GM19035 (cell line): ENCODE measurements at regions not wholly inside any gene's neighbourhood (a gene's known extent, or its start where the extent isn't known, plus 50 kb on each side); places are given as distances from the start of the nearest gene placed in this dataset.
"Not testable (repeated sequence)": the region's sequence is repeated elsewhere in the genome, so short reads cannot be mapped to it uniquely, and the experiment has no call there.

ENCODE experiments used
- ATAC-seq: cut with Tn5 transposase; IDR thresholded peaks from one replicate; pipeline ENCODE4 v1.9.1; 2021; ENCODE audit not compliant: unreplicated experiment

DNA sequence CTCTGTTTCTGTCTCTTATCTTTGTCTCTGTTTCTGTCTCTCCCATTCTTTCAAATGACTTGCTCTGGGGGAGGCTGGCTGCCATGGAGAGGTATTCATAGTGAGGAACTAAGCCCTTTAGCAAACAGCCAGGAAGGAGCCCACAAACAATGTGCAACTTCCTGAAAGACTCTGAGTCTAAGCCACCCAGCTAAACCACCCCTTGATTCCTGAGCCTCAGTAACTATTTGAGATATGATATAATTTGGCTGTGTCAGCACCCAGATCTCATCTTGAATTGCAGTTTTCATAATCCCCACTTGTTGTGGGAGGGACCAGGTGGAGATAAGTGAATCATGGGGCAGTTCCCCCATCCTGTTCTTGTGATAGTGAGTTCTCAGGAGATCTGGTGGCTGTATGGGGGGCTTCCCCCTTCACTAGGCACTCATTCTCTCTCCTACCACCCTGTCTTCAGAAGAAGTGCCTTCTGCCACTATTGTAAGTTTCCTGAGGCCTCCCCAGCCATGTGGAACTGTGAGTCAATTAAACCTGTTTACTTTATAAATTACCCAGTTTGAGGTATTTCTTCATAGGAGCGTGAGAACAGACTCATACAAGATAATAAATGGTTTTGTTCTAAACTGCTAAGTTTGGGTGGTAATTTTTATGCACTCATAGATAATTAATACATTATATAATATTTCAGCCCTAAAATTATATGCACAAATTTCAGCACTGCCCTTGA, 121.2 kb upstream of the FOXP2 start:
- no peak for ATAC-seq

DNA sequence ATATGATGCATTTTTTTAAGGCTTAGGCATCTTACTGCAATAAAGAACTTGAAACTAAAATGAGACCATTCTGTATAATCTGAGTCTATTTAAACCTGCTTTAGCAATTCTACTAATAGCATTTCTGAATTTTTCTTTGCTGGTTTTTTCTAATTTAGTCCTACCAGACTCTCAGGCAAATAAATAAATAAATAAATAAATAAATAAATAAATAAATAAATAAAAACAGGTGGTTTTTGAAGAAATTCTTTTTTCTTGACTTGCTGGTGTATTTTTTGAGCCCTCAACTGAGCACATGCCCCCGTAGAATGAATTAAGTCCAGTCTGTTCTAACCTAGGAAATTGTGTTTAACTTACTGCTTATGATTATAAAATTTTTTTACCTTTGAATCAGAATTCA, 134.7 kb upstream of the FOXP2 start:
- ATAC-seq: no peak

DNA sequence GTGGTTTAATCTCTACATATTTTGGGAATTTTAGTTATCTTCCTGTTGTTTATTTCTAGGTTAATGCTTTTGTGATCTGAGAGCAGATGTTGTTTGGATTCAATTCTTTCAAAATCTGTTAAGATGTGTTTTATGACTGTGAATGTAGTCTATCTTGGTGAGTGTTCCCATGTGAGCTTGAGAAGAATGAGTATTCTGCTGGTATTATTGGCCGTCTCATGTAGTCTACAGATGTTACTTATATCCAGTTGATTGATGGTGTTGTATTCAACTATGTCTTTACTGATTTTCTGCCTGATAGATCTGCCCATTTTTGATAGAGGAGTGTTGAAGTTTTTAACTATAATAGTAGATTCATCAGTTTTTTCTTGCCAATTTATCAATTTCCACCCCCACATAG, 141.4 kb upstream of the FOXP2 start:
- ATAC-seq: no peak

DNA sequence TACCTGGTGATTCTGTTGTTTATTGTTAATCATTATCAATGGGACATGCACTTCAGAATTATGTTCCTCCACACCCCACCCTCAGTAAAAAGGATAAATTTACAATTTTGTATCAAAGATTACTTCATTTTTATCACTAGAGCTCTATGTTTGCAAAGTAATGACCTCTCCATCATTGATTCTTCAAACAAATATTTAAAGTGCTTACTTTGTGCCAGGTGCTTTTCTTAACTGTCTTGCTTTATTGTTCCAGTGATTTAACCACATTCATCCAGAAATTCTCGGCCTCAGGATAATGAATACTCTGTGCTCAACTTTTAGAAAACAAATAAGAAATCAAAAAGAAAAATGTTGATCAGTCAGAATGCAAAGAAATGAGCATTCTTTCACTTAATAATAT, 144.9 kb upstream of the FOXP2 start:
- no peak for ATAC-seq

DNA sequence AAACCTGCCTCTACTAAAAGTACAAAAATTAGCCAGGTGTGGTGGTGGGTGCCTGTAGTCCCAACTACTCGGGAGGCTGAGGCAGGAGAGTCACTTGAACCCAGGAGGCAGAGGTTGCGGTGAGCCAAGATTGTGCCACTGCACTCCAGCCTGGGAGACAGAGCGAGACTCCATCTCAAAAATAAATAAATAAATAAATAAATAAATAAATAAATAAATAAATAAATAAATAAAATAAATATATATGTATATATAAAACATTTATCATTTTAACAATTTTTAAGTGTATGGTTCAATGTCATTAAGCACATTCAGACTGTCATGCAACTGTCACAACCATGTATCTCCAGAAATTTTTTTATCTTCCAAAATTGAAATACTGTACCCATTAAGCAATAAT, 147.1 kb upstream of the FOXP2 start:
- not testable (repeated sequence) for ATAC-seq

GRCh38 chr7:114264023-114264422, 150.6 kb upstream of the FOXP2 start:
- ATAC-seq: no peak

- ATAC-seq: no peak
Observed at GRCh38 chr7:114263219-114263618, 151.4 kb upstream of the FOXP2 start.

- no peak for ATAC-seq
Observed at GRCh38 chr7:114255404-114255841, 159.2 kb upstream of the FOXP2 start.

DNA sequence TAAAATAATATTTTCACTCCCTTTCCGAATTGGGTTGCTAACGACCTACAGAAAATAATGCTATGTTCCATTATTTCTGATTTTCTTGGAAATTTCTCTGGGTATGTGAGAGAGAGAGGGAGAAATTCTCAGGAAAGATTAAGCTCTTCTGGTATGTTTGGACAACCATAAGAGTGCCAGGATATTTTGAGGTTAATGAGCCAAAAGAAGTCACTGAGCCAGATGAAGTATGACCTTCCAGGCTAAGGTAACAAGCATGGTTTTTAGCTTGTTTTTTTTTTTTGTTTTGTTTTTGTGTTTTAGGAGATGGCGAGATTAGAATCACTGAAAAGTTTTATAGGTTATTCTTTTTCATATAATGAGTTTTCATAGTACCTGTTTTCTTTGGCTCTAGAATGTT, 171.0 kb upstream of the FOXP2 start:
- ATAC-seq: no peak

- no peak for ATAC-seq
Observed at GRCh38 chr7:114242992-114243507, 171.6 kb upstream of the FOXP2 start.

DNA sequence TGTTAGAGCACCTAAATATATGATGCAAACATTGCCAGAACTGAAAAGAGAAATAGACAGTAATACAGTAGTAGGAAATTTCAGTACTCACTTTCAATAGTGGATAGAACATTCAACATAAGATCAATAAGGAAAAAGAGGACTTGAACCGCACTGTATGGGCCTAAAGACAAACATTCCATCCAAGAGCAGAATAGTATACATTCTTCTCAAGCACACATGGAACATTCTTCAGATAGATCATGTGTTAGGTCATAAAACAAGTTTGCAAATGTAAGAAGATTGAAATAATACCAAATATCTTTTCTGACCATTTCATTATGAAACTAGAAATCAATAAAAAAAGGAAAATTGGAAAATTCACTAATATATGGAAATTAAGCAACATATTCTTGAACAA, 185.4 kb upstream of the FOXP2 start:
- no peak for ATAC-seq

GRCh38 chr7:114225784-114226183, 188.8 kb upstream of the FOXP2 start:
- ATAC-seq: no peak

GRCh38 chr7:114218283-114218682, 196.3 kb upstream of the FOXP2 start:
- ATAC-seq: no peak

GRCh38 chr7:114217026-114217806, 197.4 kb upstream of the FOXP2 start:
- ATAC-seq: no peak

DNA sequence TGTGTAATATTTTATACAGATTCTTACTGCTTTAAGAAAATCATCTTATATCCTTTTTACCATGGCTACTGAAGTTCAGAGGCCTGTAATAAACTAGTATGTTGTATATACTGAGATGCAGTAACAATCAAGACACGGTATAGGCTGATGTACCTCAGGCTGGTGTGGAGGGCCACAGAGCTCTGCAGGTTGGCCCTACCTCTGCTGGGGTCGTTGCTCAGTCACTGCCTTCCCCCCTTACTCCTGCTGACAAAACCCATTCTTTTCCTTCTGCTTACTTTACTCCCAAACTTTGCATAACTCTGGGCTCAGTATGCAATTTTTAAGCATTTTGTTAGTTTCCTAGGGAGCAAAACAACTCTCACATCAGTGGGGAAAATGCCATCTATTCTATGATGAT, 200.1 kb upstream of the FOXP2 start:
- no peak for ATAC-seq

- ATAC-seq: no peak
Observed at GRCh38 chr7:114212721-114213429, 201.7 kb upstream of the FOXP2 start.

GRCh38 chr7:114209968-114210367, 204.6 kb upstream of the FOXP2 start:
- no peak for ATAC-seq

GRCh38 chr7:114206688-114207087, 207.9 kb upstream of the FOXP2 start:
- ATAC-seq: no peak

GRCh38 chr7:114196517-114196916, 218.1 kb upstream of the FOXP2 start:
- no peak for ATAC-seq

DNA sequence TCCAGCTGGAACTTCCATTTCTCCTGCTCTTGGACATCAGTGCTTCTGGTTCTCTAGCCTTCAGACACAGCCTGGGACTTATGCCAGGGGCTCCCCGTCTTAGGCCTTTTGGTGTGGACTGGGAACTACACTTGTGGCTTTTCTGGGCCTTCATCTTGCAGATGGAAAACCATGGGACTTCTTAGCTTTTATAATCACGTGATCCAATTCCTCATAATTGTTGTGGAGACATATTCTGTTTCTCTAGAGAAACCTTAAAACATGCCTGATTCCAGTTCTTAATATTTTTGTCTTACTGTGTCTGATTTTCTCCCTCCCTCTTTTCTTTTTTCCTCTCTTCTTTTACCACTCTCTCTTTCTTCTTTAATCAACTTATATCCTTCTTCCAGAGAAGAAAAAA, 224.2 kb upstream of the FOXP2 start:
- ATAC-seq: no peak

GRCh38 chr7:114183311-114184088, 231.1 kb upstream of the FOXP2 start:
- ATAC-seq: no peak
